Trophoblast cell (in vitro differentiated cells and primary cell): ENCODE measurements at regions not wholly inside any gene's neighbourhood (a gene's known extent, or its start where the extent isn't known, plus 50 kb on each side); places are given as distances from the start of the nearest gene placed in this dataset.
A peak's percentile ranks its signal among the peaks of the same experiment; 100 is the strongest.

Source experiments
- DNase-seq, 2 donors: peaks; one replicate each; pipeline ENCODE4 v3.0.0-alpha.2; 2016
- H2AFZ ChIP-seq: 2 replicates; pipeline ENCODE4 v1.6.1; 2013; ENCODE audit warnings: low read length, moderate library complexity, mild to moderate bottlenecking; ENCODE audit not compliant: insufficient read depth, poor library complexity
- H2AK5ac ChIP-seq: 2 replicates; pipeline ENCODE4 v1.6.1; 2013; ENCODE audit warnings: mild to moderate bottlenecking, low read length
- H2BK120ac ChIP-seq: 2 replicates; pipeline ENCODE4 v1.6.1; 2013; ENCODE audit warnings: low read length, mild to moderate bottlenecking, moderate library complexity; ENCODE audit not compliant: insufficient read depth, poor library complexity
- H2BK12ac ChIP-seq: 2 replicates; pipeline ENCODE4 v1.6.1; 2013; ENCODE audit warnings: mild to moderate bottlenecking, low read length, moderate library complexity
- H2BK5ac ChIP-seq: 2 replicates; pipeline ENCODE4 v1.6.1; 2013; ENCODE audit warnings: low read length, low read depth, moderate library complexity, mild to moderate bottlenecking; ENCODE audit not compliant: poor library complexity
- H3K14ac ChIP-seq: 2 replicates; pipeline ENCODE4 v1.6.1; 2013; ENCODE audit warnings: mild to moderate bottlenecking, low read length
- H3K18ac ChIP-seq: 2 replicates; pipeline ENCODE4 v1.6.1; 2013; ENCODE audit warnings: mild to moderate bottlenecking, low read length
- H3K23ac ChIP-seq: 2 replicates; pipeline ENCODE4 v1.6.1; 2013; ENCODE audit warnings: low read length
- H3K27ac ChIP-seq: 2 replicates; pipeline ENCODE4 v1.5.1; 2013; ENCODE audit warnings: low read depth, mild to moderate bottlenecking, inconsistent platforms, low read length, moderate library complexity
- H3K27me3 ChIP-seq: 2 replicates; pipeline ENCODE4 v1.6.1; 2013; ENCODE audit warnings: inconsistent platforms, mild to moderate bottlenecking, low read length, moderate library complexity; ENCODE audit not compliant: insufficient read depth
- H3K36me3 ChIP-seq, 2 experiments: 1 replicate in 1 of 2; 2 replicates in 1 of 2; pipeline ENCODE4 v1.6.1; 2013; ENCODE audit warnings: low read length in 2 of 2, mild to moderate bottlenecking in 2 of 2, moderate library complexity in 1 of 2; ENCODE audit not compliant: insufficient read depth in 2 of 2, control insufficient read depth in 1 of 2
- H3K4ac ChIP-seq: 2 replicates; pipeline ENCODE4 v1.6.1; 2013; ENCODE audit warnings: low read depth, mild to moderate bottlenecking, low read length, moderate library complexity
- H3K4me1 ChIP-seq, 2 experiments: 1 replicate in 1 of 2; 2 replicates in 1 of 2; pipeline ENCODE4 v1.6.1; 2013; ENCODE audit warnings: low read length in 2 of 2, mild to moderate bottlenecking in 2 of 2, moderate library complexity in 1 of 2; ENCODE audit not compliant: insufficient read depth in 2 of 2, control insufficient read depth in 1 of 2
- H3K4me2 ChIP-seq: 2 replicates; pipeline ENCODE4 v1.6.1; 2013; ENCODE audit warnings: inconsistent platforms, mild to moderate bottlenecking, low read length, moderate library complexity
- H3K4me3 ChIP-seq: 2 replicates; pipeline ENCODE4 v1.5.1; 2013; ENCODE audit warnings: mild to moderate bottlenecking, low read depth, low read length, inconsistent platforms
- H3K79me1 ChIP-seq: one replicate; pipeline ENCODE4 v1.6.1; 2013; ENCODE audit warnings: low read length
- H3K79me2 ChIP-seq: 2 replicates; pipeline ENCODE4 v1.6.1; 2013; ENCODE audit warnings: low read length, mild to moderate bottlenecking; ENCODE audit not compliant: control insufficient read depth, insufficient read depth, poor library complexity
- H3K9ac ChIP-seq: 2 replicates; pipeline ENCODE4 v1.6.1; 2013; ENCODE audit warnings: mild to moderate bottlenecking, low read length
- H3K9me3 ChIP-seq: 2 replicates; pipeline ENCODE4 v1.6.1; 2013; ENCODE audit warnings: low read depth, mild to moderate bottlenecking, control low read depth, inconsistent platforms, low read length; ENCODE audit not compliant: insufficient read depth
- H4K12ac ChIP-seq: 2 replicates; pipeline ENCODE4 v1.6.1; 2013; ENCODE audit warnings: low read depth, mild to moderate bottlenecking, low read length, moderate library complexity
- H4K8ac ChIP-seq: 2 replicates; pipeline ENCODE4 v1.6.1; 2013; ENCODE audit warnings: low read depth, mild to moderate bottlenecking, low read length, moderate library complexity
- H4K91ac ChIP-seq: one replicate; pipeline ENCODE4 v1.6.1; 2013; ENCODE audit warnings: low read depth, mild to moderate bottlenecking, low read length, moderate library complexity
- WGBS: extraction: QIAGEN DNeasy Blood & Tissue Kit; methylation state at CpG from one replicate; pipeline ENCODE4 v1.1.7; 2013; ENCODE audit warnings: missing lambda C conversion rate; ENCODE audit not compliant: insufficient read length, insufficient coverage; ENCODE audit errors: extremely low coverage; 5-methylcytosine and 5-hydroxymethylcytosine counted together

DNA sequence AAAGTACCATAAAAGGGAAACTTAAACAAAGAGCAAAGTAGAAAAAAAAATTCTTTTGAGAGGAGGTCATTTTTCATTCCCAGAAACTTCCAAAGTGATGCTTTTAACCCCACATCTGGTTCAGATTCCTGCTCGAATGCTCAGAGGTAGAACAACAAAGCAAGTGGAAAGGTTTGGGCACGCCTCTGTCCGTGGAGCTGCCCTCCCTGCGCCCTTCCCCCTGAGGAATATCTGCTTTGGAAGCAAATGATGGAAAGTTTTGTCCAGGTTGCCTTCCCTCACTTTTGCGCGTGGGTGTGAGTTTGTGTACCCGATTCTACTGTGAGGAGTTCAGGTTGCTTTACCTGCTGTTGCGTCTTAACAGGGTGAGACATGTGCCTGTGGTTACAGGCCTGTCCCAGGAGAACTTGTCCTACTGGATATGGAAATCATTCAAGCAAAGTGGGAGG lies 110.2 kb downstream of the KLF5 start:
- no peak overlapping the region for H3K14ac ChIP-seq
- no peak overlapping the region for H2BK12ac ChIP-seq
- no peak overlapping the region for H4K91ac ChIP-seq
- no peak overlapping the region for H2AK5ac ChIP-seq
- peak overlapping the region; percentile 16 for H3K4me2 ChIP-seq
- no peaks in the 10 kb centered on the region for H3K36me3 ChIP-seq
- H4K12ac ChIP-seq = no peak overlapping the region
- no peak overlapping the region for H3K4me3 ChIP-seq
- no peak overlapping the region for H2BK5ac ChIP-seq
- H3K4me1 ChIP-seq = peaks cover 14 to 27% of the 10 kb centered on the region in 2 experiments
- peaks cover 1% of the 10 kb centered on the region for H3K79me2 ChIP-seq
- H3K4ac ChIP-seq = no peak overlapping the region
- H3K27ac ChIP-seq = no peak overlapping the region
- WGBS = no CpG with 5 or more reads among the region's 8 CpGs
- no peak overlapping the region for H3K9ac ChIP-seq
- H2AFZ ChIP-seq = no peak overlapping the region
- H3K18ac ChIP-seq = no peak overlapping the region
- H3K79me1 ChIP-seq = peaks cover 4% of the 10 kb centered on the region
- no peaks in the 10 kb centered on the region for H3K9me3 ChIP-seq
- no peak overlapping the region for H2BK120ac ChIP-seq
- DNase-seq = peak; percentile 29 to 55
- no peak overlapping the region for H4K8ac ChIP-seq
- no peaks in the 10 kb centered on the region for H3K27me3 ChIP-seq
- peak overlapping the region; percentile 96 for H3K23ac ChIP-seq

DNA sequence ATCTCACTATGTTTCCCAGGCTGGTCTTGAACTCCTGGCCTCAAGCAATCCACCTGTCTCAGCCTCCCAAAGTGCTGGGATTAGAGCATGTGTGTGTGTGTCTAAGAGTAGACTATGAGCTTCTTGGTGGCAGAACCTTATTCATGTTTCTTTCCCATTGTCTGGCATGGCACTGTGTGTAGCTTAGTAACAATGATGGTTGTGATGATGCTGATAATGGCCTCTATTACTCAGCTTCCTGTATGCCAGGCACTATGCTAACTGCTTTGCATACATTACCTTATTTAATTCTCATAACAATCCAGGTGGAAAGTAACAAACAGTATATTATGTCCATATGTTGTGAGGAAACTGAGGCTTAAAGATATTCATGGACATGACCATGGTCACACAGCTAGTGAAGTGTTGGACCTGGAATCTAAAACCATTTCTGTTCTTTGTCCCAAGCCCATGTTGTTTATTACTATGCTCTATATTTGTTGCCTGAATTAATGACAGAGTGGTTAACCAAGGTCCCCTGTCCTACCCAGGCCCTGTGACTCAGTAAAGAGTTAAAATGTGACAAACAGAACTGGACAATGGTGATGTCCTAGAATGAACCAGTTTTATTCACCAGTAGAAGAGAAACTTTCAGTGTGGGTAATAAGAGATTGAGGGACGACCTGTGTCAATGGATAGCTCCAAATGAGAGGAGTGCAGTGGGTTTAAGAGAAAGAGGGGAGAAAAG lies 109.6 kb downstream of the KLF5 start:
- peaks cover 11 to 22% of the 10 kb centered on the region in 2 experiments for H3K4me1 ChIP-seq
- no peaks in the 10 kb centered on the region for H3K36me3 ChIP-seq
- WGBS = no CpG with 5 or more reads among the region's 1 CpG
- H3K9ac ChIP-seq = no peak overlapping the region
- H3K4me2 ChIP-seq = no peak overlapping the region
- no peak overlapping the region for H2BK12ac ChIP-seq
- H3K27me3 ChIP-seq = no peaks in the 10 kb centered on the region
- no peak overlapping the region for H2AFZ ChIP-seq
- no peak overlapping the region for H2AK5ac ChIP-seq
- H2BK5ac ChIP-seq = no peak overlapping the region
- H3K18ac ChIP-seq = no peak overlapping the region
- H4K12ac ChIP-seq = no peak overlapping the region
- H4K91ac ChIP-seq = no peak overlapping the region
- H3K79me2 ChIP-seq = peaks cover 1% of the 10 kb centered on the region
- no peak overlapping the region for H3K27ac ChIP-seq
- no peak overlapping the region for H2BK120ac ChIP-seq
- no peak overlapping the region for H4K8ac ChIP-seq
- peak; percentile 10 to 55 for DNase-seq
- H3K14ac ChIP-seq = no peak overlapping the region
- no peak overlapping the region for H3K4me3 ChIP-seq
- H3K79me1 ChIP-seq = peaks cover 4% of the 10 kb centered on the region
- no peak overlapping the region for H3K4ac ChIP-seq
- no peaks in the 10 kb centered on the region for H3K9me3 ChIP-seq
- H3K23ac ChIP-seq = no peak overlapping the region

DNA sequence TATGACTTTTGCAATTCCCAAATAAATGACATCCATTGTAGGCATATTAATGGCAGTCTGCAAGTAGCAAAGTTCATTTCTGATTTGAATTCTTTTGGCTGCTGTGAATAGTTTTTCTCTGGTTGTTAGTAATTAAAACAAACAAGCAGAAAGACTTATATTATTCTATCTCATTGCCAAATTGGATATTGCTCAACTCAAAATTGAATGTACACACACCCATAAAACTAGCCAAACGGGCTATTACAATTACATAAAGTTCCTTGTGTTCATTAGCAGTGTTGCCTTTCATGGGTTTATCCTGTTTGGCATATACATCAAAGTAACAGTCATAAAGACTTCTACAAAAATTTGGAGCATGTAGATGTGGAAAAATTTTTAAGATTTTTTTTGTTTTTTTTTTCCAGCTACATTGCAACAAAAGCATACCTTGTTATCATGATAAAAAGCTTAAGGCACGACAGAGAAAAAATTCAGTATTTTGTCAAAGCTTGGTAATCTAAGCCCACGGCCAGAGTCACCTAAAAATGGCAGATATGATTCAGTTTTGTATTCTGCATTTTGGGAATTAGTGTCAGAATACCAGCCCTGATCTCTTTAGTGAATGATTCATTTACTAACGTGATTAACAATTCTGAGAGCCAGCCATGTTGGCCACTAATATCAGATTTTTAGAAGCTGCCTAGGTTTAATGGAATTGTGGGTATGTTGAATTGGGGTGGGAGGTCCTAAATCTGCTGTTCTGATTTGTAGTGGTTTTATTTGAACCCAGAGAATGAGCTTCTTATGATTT lies 108.4 kb downstream of the KLF5 start:
- H3K4me1 ChIP-seq = peaks cover 9 to 17% of the 10 kb centered on the region in 2 experiments
- H2AK5ac ChIP-seq = no peak overlapping the region
- H3K4me2 ChIP-seq = no peak overlapping the region
- WGBS = no CpG with 5 or more reads among the region's 4 CpGs
- no peak overlapping the region for H3K4me3 ChIP-seq
- no peaks in the 10 kb centered on the region for H3K36me3 ChIP-seq
- peak; percentile 65 to 97 for DNase-seq
- no peak overlapping the region for H4K91ac ChIP-seq
- H3K9ac ChIP-seq = no peak overlapping the region
- H3K4ac ChIP-seq = no peak overlapping the region
- no peak overlapping the region for H3K23ac ChIP-seq
- no peak overlapping the region for H2BK12ac ChIP-seq
- no peak overlapping the region for H3K27ac ChIP-seq
- no peak overlapping the region for H2AFZ ChIP-seq
- no peaks in the 10 kb centered on the region for H3K79me1 ChIP-seq
- no peak overlapping the region for H4K8ac ChIP-seq
- H3K14ac ChIP-seq = no peak overlapping the region
- no peaks in the 10 kb centered on the region for H3K79me2 ChIP-seq
- no peak overlapping the region for H3K18ac ChIP-seq
- no peak overlapping the region for H2BK120ac ChIP-seq
- H3K9me3 ChIP-seq = no peaks in the 10 kb centered on the region
- no peak overlapping the region for H4K12ac ChIP-seq
- no peak overlapping the region for H2BK5ac ChIP-seq
- no peaks in the 10 kb centered on the region for H3K27me3 ChIP-seq

DNA sequence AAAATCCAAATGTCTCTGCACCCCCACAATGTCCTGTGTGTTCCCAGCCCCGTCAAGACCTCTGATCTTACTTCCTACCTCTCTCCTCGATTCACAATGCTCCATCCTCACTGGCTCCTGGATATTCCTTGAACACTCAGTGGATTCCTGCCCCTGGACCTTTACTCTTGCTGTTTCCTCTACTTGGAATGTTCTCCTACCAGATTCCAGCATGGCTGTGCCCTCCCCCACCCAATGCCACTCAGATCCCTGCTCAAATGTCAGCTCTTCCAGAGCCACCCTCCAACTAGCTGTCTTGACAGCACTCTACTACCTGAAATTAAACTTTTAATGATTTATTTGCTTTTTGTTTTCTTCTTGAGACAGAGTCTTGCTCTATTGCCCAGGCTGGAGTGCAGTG lies 107.4 kb downstream of the KLF5 start:
- WGBS = no CpG with 5 or more reads among the region's 2 CpGs
- H3K27ac ChIP-seq = no peak overlapping the region
- no peak overlapping the region for H3K18ac ChIP-seq
- no peak overlapping the region for H4K8ac ChIP-seq
- H3K9ac ChIP-seq = no peak overlapping the region
- H3K27me3 ChIP-seq = no peaks in the 10 kb centered on the region
- peak overlapping the region; percentile 23 for H2AK5ac ChIP-seq
- peak; percentile 60 to 76 for DNase-seq
- peaks cover 9 to 14% of the 10 kb centered on the region in 2 experiments for H3K4me1 ChIP-seq
- no peak overlapping the region for H2BK120ac ChIP-seq
- no peak overlapping the region for H3K23ac ChIP-seq
- H3K4me3 ChIP-seq = no peak overlapping the region
- H3K9me3 ChIP-seq = no peaks in the 10 kb centered on the region
- no peak overlapping the region for H2AFZ ChIP-seq
- H3K36me3 ChIP-seq = no peaks in the 10 kb centered on the region
- no peak overlapping the region for H4K12ac ChIP-seq
- H2BK12ac ChIP-seq = no peak overlapping the region
- H2BK5ac ChIP-seq = no peak overlapping the region
- H4K91ac ChIP-seq = no peak overlapping the region
- no peaks in the 10 kb centered on the region for H3K79me2 ChIP-seq
- H3K14ac ChIP-seq = no peak overlapping the region
- H3K4me2 ChIP-seq = no peak overlapping the region
- no peak overlapping the region for H3K4ac ChIP-seq
- H3K79me1 ChIP-seq = no peaks in the 10 kb centered on the region
